Right renal cortex interstitium (tissue), 3 donors: ENCODE measurements at regions not wholly inside any gene's neighbourhood (a gene's known extent, or its start where the extent isn't known, plus 50 kb on each side); places are given as distances from the start of the nearest gene placed in this dataset.

Experiments
- DNase-seq, 3 donors: peaks; one replicate each; pipeline ENCODE4 v3.0.0-alpha.2; 2013; ENCODE audit warnings: low read depth in 3 of 3, low spot score in 2 of 3

GRCh38 chr22:23522623-23523251, 57.4 kb downstream of the IGLL1 start:
- no peak for DNase-seq

DNA sequence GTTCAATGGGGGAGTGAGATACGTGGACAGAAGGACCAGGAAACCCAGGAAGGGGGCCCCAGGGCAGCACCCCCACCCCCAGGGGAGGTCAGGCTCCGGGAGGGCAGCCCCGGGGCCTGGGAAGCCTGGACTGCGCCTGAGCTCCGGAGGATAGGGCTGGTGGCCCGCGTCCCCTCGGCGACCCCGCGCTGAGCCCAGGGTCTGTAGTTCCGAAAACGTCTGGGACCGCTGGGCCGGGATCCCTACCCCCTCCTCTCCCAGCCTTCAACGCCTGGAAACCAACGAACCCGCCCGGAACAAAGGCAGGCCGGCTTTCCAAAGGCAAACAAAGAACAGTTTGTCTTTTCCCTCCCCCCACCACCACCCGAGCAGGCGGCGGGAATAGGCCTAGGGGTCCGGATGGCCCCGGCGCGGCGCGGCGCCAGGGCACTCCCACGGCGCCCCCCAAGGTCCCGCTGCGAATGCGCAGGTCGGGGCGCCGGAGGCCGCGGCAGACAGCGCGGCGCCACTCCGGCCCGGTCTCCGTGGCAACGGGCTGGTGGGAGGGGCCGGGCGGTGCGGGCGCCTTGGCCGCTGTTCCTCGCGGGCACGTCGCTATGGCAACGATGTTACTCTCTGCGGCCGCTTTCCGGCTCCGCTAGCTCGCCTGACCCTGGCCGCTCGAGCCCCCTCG, 58.5 kb downstream of the IGLL1 start:
- DNase-seq: peak; percentile 89 to 93 (median 90)

DNA sequence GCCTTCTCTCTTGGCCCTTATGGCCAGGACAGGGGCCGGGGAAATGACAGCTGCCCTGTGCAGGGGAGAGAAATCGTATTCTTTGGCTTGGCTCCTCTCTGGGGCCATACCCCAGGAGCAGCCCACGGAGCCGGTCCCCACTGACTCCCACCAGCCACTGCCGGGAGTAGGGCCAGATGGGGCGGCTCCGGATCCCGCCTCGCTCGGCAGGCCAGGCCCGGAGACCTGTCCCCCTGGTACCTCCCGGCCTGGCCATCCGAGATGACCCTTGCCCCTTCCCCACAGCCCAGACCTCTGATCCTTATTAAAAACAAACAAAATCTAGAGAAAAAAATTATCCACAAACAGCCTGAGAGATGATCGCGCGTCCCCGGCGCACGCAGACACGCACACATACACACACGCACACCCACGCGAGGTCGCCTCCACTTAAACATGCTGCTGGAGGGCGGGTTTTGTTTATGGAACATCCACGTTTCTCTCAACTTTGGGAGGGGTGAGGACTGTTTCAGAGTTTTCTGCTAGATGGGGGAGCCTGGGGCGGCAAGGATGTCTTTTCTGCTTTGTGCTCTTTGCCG, 59.1 kb downstream of the IGLL1 start:
- no peak for DNase-seq

DNA sequence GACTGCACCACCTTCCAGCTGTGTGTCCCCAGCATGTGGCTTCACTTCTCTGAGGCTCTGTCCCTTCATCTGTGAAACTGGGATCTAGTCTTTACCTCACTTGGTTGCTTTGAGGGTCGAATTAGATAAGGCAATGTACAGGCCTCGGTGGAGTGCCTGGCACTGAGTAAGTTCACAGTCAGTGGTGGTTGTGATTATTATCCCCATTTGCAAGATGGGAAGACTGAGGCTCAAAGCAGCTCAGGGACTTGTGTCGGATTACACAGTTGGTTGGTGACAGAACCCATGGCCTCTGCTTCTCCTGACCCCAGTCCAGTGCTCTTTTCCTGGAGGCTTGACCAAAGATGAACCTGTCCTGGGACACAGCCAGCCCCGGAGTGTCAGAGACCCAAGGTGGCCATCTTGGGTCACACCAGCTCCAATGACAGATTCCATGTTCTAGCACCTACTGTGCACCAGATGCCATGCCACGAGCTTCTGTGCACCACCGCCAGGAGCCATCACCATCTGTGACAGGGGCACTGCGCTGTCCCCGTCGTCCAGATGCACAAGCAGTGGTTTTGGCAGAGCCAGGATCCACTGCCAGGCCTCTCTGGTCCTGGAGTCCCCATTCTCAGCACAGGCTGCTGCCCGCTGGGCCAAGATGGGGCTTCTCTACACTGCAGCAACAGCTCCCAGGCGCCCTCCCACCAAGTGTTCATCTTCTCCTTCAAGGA, 60.5 kb downstream of the IGLL1 start:
- DNase-seq: no peak

- no peak for DNase-seq
These were observed 61.5 kb downstream of the IGLL1 start for GRCh38 chr22:23518376-23519187.

GRCh38 chr22:23517804-23518375, 62.2 kb downstream of the IGLL1 start:
- DNase-seq: no peak

DNA sequence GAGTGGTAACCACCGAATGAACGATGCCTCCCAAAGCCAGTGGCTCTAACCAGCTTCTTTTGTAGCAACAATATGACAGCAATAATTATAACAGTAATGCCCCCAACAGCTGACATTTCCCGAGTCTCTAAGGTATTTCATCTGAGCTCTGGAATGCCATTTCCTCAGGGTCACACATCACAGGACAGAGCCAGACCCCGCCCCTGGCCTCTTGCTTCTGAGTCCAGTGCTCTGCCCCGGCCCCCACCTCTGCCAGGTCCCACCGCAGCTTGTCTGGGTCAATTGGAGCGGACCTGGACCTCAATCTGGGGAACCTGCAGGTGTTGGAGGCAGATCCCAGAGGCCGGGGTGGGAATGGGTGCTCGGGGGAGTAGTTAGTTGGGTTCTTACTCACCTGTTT, 63.8 kb downstream of the IGLL1 start:
- DNase-seq: no peak

DNA sequence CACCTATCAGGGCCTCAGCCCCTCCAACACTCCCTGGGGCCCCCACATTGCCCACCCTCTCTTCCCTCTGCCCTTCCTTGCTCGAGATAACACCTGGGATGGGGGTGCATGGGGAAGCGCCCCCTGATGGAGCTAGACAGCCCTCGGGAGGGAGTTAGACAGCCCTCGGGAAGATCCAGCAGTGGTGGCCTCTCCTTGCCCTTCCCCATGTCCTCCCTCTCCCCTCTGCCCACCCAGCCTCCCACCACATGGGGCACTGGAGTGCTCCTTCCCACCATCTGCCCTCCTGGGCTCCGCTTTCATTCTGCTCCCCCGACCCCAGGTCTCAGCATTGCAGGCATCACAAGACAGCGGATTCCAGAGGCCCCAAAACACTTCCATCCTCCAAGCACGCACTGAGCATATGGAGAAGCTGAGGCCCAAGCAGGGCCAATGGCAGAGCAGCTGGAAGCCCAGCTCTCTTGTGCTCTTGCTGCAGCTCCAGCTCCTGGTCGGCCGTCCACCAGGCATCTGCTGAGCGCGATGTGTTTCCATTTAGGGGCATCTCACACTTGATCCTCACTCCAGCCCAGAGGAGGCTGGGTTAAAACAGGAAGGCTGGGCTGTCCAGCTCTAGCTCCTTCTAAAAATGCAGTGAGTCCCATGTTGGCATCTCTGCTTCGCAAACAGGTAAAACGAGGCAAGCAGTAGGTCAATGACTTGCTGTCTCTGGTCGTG, 65.6 kb downstream of the IGLL1 start:
- no peak for DNase-seq

GRCh38 chr22:23513705-23514104, 66.4 kb downstream of the IGLL1 start:
- DNase-seq: no peak

DNA sequence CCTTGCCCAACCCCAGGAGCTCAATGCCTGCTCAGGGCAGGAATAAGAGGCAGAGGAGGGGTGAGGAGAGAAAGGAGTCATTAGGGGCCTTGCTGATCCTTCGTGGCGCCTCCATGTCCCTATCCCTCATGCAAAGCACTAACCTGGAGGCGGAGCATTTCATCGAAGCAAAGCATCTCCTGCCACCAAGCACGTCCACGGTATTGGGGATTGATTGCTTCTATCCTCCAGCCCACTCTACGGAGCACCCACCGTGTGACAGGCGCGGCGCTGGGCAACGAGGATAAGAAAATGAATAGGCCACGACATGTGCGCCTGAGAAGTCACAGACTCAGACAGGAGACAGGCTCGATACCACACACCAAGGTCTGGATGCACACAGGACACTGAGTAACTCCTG, 67.0 kb downstream of the IGLL1 start:
- no peak for DNase-seq

DNA sequence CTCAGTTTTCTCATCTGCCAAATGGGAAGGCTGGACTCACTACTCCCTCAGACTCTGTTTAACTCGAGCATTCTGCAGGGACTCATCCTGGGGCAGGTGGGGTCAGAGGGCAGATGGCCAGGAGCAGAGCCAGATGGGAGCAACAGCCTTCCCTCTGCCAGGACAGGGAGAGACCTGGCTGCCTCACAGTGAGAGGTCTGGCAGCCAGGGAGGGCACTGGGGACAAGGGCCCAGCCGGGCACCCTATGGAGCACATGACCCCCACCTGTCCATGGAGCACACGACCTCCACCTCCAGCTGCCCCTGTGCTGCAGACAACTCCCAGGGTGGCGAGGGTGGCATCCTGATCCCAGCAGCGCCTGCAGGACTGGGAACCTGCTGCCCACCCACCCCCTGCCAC, 67.4 kb downstream of the IGLL1 start:
- no peak for DNase-seq

- no peak for DNase-seq
These were observed 67.8 kb downstream of the IGLL1 start for GRCh38 chr22:23512348-23512705.

GRCh38 chr22:23511627-23512347, 68.3 kb downstream of the IGLL1 start:
- no peak for DNase-seq

DNA sequence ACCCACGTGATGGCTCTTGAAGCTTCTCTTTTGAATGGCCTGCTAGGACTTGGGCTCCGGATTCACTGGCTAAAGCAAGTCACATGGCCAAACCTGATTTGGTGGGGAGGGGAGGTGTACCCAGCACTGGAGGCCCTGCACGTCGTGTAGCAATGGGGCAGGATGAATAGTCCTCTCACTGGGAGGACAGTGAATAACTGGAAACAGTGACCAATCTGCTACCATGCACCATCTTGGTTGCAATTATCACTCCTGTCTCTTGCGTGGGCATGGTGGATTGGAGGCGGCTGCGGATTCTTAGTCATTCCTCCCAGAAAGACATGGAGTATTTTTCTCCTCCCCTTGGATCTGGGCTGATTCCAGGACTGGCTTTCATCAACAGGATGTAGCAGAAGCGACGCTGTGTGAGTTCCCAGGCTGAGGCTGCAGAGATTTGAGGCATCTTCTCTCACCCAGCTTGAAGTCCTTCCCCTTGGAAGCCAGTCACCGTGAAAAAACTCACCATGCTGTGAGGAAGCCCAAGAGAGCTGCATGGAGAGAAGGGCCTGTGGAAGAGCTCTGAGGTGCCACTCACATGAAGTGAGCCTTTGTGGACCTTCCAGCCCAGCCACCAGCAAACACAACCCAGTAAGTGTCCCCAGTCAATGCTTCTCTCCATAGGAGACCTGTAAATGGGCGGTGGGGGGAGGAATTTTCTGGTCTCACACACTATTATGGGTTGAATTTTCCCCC, 70.4 kb downstream of the IGLL1 start:
- DNase-seq: no peak

DNA sequence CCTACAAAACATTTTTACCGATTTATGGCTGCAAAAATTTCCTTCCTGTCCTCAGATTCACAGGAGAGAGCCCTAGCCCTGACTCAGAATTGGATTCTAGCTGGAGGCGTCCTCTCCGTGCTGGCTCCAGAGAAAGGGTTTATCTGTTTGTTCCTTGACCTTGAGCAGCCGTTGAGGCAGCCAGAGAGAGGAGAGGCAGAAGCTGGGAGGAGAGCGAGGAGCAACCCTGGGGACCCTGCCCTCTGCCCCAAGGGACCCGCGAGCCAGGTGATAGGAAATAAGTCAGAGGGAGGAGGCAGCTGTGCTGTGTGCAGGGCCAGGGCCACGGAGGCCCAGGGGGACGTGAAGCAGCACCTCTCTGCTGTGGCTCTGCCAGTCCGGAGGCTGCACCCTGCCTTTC, 75.6 kb downstream of the IGLL1 start:
- no peak for DNase-seq

DNA sequence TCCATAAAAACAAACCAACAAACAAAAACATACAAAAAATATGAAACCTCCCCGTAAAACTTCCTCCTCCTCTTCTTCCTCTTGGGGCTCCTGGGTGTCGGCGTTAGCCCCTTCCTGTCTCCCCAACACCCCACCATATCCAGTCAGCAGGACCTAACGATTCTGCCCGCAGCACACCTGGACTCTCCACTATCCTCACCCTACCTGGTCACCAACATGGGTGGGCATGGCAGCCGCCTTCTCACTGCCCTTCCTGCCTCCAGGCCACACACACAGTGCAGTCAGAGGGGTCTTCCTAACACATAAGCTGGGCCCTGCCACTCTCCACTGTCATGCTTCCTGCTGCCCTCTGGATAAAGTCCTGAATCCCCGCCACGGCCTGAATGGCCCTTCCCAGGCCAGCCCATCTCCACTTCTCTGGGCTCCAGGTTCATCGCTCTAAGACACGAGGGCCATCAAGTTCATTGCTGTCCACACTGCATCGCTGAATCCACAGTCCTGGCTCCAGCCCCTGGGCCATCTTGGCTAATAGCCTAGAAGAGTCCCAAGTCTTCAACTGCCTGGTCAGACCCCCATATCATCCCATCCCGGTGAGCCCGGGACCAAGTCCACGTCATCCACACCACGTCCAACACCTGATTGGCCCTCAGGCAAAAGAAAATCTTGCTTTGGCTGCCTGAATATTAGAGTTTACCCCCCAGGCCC, 76.2 kb downstream of the IGLL1 start:
- DNase-seq: no peak

- DNase-seq: no peak
These were observed 76.9 kb downstream of the IGLL1 start for GRCh38 chr22:23503142-23503541.

- no peak for DNase-seq
These were observed 78.4 kb downstream of the IGLL1 start for GRCh38 chr22:23501708-23502107.
